GM10266 (cell line): ENCODE measurements at regions not wholly inside any gene's neighbourhood (a gene's known extent, or its start where the extent isn't known, plus 50 kb on each side); places are given as distances from the start of the nearest gene placed in this dataset.

Experiments
- DNase-seq: peaks from one replicate; pipeline ENCODE4 v3.0.0; 2012; ENCODE audit errors: extremely low spot score
- TF ChIP-seq, protein P1 (sequence below): IDR thresholded peaks from 2 replicates; pipeline ENCODE4 v1.5.1; 2012; ENCODE audit warnings: mild to moderate bottlenecking, low read depth; ENCODE audit not compliant: control insufficient read depth, insufficient read depth; ENCODE audit errors: missing control alignments

DNA sequence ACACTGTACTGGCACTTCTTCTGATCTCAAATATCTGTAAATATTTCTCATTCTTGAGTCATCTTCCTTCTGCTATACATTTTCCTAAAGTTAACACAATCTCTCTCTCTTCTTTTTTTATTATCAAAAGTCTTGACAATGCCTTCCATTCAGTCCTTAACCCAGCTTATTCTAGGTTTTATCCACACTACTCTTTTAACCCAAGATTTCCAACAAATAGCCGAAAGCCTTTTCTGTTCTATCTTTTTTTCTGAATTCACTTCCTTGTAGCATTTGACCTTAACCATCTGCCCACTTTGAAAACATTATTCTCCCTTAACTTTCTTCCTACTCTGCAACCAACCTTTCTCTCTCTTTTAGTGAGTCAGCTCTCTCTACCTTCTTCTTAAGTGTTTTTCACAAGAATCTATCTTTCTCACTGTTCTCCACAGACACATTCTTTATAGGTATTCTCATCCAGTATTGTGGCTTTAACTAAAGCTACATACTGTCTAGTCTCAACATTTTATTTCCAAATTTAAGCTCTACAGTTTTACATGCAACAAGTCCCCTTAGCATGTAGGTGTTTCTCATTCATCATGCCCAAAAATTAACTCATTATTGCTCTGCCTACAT lies 915.6 kb downstream of the KCNMA1 start:
- TF ChIP-seq, protein P1, sequence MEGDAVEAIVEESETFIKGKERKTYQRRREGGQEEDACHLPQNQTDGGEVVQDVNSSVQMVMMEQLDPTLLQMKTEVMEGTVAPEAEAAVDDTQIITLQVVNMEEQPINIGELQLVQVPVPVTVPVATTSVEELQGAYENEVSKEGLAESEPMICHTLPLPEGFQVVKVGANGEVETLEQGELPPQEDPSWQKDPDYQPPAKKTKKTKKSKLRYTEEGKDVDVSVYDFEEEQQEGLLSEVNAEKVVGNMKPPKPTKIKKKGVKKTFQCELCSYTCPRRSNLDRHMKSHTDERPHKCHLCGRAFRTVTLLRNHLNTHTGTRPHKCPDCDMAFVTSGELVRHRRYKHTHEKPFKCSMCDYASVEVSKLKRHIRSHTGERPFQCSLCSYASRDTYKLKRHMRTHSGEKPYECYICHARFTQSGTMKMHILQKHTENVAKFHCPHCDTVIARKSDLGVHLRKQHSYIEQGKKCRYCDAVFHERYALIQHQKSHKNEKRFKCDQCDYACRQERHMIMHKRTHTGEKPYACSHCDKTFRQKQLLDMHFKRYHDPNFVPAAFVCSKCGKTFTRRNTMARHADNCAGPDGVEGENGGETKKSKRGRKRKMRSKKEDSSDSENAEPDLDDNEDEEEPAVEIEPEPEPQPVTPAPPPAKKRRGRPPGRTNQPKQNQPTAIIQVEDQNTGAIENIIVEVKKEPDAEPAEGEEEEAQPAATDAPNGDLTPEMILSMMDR, result no peak
- DNase-seq, result no peak

DNA sequence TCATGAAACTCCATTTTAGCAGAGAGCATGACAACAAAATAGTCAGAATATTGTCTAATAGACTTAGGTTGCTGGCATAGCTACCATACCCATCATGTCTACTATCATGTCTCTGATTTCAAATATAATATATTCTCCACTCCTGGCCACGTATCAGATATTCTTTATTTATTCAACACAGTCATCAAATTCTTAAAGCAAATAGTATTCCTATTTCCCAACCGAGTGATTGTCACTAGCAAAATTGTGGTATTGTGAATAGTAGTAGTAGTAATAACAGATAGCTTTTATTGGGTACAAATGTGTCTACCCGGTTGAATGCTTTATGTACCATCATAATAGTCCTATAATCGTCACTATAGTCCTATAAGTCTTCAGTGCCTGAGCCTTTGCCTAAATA lies 918.6 kb downstream of the KCNMA1 start:
- no peak for DNase-seq
- TF ChIP-seq, protein P1, result no peak

DNA sequence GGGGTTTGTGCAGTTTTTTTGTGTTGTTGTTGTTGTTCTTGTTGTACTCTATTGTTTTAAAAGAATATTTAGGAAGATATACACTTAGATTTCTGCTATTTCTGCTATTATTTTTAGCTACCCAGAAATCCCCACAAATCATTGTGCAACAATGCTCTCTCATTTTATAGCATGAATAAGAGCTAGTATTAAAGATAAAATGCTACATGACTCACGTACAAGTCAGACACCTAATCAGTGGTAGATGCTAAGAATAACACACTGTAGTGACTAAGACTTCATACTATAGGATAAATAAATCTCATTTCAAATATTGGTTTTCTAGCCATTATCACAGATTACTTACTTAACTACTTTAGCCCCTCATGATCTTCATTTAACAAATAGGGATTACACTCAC lies 920.5 kb downstream of the KCNMA1 start:
- DNase-seq, result no peak
- TF ChIP-seq, protein P1, result no peak

DNA sequence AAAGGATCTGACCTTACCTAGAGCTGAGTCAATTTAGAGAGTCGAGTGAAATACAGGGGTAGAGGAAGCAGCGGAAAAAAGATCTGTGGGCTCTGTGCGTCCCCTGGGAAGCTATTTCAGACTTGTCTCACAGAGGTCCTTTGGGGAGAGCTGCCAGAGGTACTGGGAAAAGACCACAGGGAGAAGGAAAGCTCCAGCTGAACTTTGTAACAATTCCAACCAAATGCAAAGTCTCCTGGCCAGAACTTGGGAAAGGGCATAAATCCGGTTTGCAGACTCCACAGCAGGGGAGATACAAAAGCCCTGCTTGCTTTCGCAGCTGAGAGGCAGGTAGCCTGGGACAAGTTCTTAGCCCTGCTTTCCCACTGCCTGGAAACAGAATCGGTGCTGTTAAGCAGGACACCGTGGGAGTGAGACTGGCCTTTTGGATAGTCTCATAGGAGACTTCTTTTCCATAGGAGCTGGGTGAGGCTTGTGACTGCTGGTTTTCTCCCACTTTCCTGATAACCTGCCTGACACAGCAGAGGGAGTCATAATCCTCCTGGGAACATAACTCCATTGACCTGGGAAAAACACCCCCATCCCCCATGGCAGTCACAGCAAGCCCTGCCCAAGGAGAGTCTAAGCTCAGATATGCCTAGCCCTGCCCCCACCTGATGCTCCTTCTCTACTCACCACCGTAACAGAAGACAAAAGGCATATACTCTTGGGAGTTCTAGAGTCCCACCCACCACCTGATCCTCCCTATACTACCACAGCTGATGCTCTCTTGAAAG lies 926.2 kb downstream of the KCNMA1 start:
- TF ChIP-seq, protein P1, result no peak
- no peak for DNase-seq

DNA sequence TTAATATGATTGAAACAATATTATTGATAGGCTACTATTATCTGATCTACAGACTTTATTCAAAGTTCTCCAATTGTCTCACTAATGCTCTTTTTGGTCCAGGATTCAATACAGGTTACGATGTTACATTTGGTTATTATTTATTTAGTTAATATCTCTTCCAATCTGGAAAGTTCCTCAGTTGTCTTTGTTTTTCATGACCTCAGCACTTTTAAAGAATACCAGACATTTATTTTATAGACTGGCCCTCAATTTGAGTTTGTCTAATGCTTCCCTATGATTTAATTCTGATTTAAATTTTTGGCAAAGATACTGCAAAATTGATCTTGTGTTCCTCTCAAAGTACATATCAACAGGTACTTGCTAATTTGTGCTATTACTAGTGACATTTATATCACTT lies 937.4 kb downstream of the KCNMA1 start:
- TF ChIP-seq, protein P1, result no peak
- DNase-seq, result no peak

DNA sequence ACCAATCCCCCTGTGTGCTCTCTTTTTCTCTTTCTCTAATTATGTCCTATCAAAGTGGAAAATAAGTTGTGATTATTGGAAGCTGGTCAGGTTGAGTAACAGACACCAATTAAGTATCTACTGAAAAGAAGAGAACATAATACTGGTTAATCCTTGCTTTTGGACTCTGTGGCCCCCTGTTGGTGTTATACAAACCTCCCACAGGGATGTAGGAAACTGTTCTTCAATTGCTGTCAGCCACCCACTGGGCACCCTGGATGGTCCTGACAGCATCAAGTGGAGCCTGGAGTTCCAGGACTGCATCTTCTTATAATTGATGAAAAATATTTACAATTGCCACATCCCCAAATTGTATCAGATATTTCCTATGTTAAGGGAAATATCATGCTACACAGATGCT lies 939.7 kb downstream of the KCNMA1 start:
- DNase-seq, result no peak
- TF ChIP-seq, protein P1, result no peak

DNA sequence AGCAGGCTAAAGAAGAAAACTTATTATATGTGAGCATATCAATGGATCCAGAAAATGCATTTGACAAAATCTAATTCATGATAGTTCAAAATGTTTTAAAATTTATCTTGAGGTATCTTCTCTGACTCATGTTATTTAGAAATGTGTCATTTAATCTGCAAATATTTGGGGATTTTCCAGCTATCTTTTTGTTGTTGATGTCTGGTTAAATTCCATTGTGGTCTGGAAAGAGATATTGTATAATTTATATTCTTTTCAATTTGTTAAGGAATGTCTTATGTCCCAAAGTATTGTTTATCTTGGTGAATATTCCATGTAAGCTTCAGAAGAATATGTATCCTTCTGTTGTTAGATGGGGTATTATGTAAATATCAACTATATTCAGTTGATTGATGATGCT lies 942.5 kb downstream of the KCNMA1 start:
- TF ChIP-seq, protein P1, result no peak
- DNase-seq, result no peak
